GM23338 (cell line): ENCODE measurements at regions not wholly inside any gene's neighbourhood (a gene's known extent, or its start where the extent isn't known, plus 50 kb on each side); places are given as distances from the start of the nearest gene placed in this dataset.

Experiments used
- ATAC-seq: fragments of 200-7000 bp; cut with Tn5 transposase; 3 replicates; pipeline ENCODE4 v1.9.1; 2020
- DNase-seq: peaks from one replicate; pipeline ENCODE4 v3.0.0-alpha.2; 2015; ENCODE audit warnings: low spot score
- H2AFZ ChIP-seq: fragments of 200-600 bp; sonication (generic); 2 replicates; pipeline ENCODE4 v1.8.0; 2016; ENCODE audit warnings: antibody characterized with exemption, mild to moderate bottlenecking, moderate library complexity
- H3F3A ChIP-seq: fragments of 200-600 bp; sonication (generic); replicated peaks from 2 replicates; pipeline ENCODE4 v1.8.0; 2017; ENCODE audit warnings: antibody characterized with exemption, mixed run types, low read depth
- H3K27ac ChIP-seq: fragments of 200-600 bp; sonication (generic); 2 replicates; pipeline ENCODE4 v1.6.1; 2016; ENCODE audit warnings: low read depth
- H3K27me3 ChIP-seq: fragments of 200-600 bp; sonication (generic); 2 replicates; pipeline ENCODE4 v1.8.0; 2016; ENCODE audit warnings: mild to moderate bottlenecking, mixed run types, moderate library complexity; ENCODE audit not compliant: insufficient read depth
- H3K36me3 ChIP-seq: fragments of 200-600 bp; sonication (generic); 2 replicates; pipeline ENCODE4 v1.8.0; 2016; ENCODE audit warnings: mild to moderate bottlenecking; ENCODE audit not compliant: insufficient read depth
- H3K4me1 ChIP-seq: fragments of 200-600 bp; sonication (generic); 2 replicates; pipeline ENCODE4 v1.8.0; 2016; ENCODE audit warnings: mild to moderate bottlenecking, moderate library complexity; ENCODE audit not compliant: insufficient read depth
- H3K4me2 ChIP-seq: fragments of 200-600 bp; sonication (generic); 2 replicates; pipeline ENCODE4 v1.7.1; 2017; ENCODE audit warnings: mixed run types
- H3K4me3 ChIP-seq: fragments of 200-600 bp; sonication (generic); 2 replicates; pipeline ENCODE4 v1.6.1; 2016; ENCODE audit warnings: mixed run types
- H3K79me2 ChIP-seq: fragments of 200-600 bp; sonication (generic); replicated peaks from 2 replicates; pipeline ENCODE4 v1.8.0; 2017; ENCODE audit warnings: mild to moderate bottlenecking; ENCODE audit not compliant: insufficient read depth
- H3K9me2 ChIP-seq: fragments of 200-600 bp; sonication (generic); 2 replicates; pipeline ENCODE4 v1.8.0; 2017; ENCODE audit not compliant: insufficient read depth
- H4K20me1 ChIP-seq: fragments of 200-600 bp; sonication (generic); replicated peaks from 2 replicates; pipeline ENCODE4 v1.8.0; 2017; ENCODE audit warnings: mild to moderate bottlenecking; ENCODE audit not compliant: insufficient read depth
- H3K27ac Mint-ChIP-seq: 2 replicates; pipeline ENCODE4 v1.8.0; 2020; ENCODE audit warnings: inconsistent platforms, mild to moderate bottlenecking, moderate library complexity, mixed read lengths
- H3K27me3 Mint-ChIP-seq: 3 replicates; pipeline ENCODE4 v1.8.0; 2022; ENCODE audit warnings: low read depth, mild to moderate bottlenecking, moderate library complexity, mixed read lengths, inconsistent platforms; ENCODE audit not compliant: insufficient read depth, poor library complexity
- H3K36me3 Mint-ChIP-seq: 3 replicates; pipeline ENCODE4 v1.8.0; 2021; ENCODE audit warnings: low read depth, mild to moderate bottlenecking, inconsistent platforms, moderate library complexity, mixed read lengths
- H3K4me1 Mint-ChIP-seq: 3 replicates; pipeline ENCODE4 v1.8.0; 2020; ENCODE audit warnings: mild to moderate bottlenecking, inconsistent platforms, mixed read lengths
- H3K4me3 Mint-ChIP-seq: 3 replicates; pipeline ENCODE4 v1.8.0; 2021; ENCODE audit warnings: moderate library complexity, mild to moderate bottlenecking, inconsistent platforms, mixed read lengths
- H3K9me3 Mint-ChIP-seq: 3 replicates; pipeline ENCODE4 v1.8.0; 2020; ENCODE audit warnings: moderate library complexity, mild to moderate bottlenecking, inconsistent platforms, mixed read lengths
- EZH2 ChIP-seq: fragments of 200-600 bp; sonication (generic); IDR thresholded peaks from one replicate; pipeline ENCODE4 v1.8.0; 2017; ENCODE audit warnings: antibody characterized with exemption, mild to moderate bottlenecking, low read depth; ENCODE audit not compliant: unreplicated experiment
- TF ChIP-seq, protein P1 (sequence below): fragments of 250-450 bp; sonication (Bioruptor Pico); IDR thresholded peaks from 2 replicates; pipeline ENCODE4 v1.5.0; 2020; ENCODE audit warnings: mild to moderate bottlenecking, moderate library complexity

DNA sequence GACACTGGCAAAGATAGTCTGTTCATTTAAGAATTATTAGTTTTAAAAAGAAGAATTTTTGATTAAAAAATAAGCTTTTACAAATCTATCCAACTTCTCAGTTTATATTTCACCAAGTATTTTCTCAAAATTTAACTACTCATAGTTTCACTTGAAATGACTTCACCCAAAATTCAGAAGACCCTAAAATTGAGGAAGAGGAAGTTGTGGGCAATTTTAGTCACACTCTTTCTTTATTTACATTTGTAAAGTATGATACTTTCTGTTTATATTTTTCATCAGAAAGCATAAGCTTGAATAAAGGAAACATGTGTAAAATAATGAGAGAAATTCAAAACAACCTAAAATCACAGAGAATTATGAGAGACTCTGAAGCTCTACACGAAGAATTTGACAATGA is 278.8 kb upstream of the MEIS1 start:
- ATAC-seq (no peak), DNase-seq (no peak)
- no peak overlapping the region for H3K27ac ChIP-seq
- H3K4me2 ChIP-seq, result no peak overlapping the region
- H2AFZ ChIP-seq, result no peak overlapping the region
- H3K4me3 ChIP-seq, result no peak overlapping the region
- H3F3A ChIP-seq, result no peaks in the 10 kb centered on the region
- H3K27ac Mint-ChIP-seq, result no peak overlapping the region
- no peaks in the 10 kb centered on the region; the same call in 1 of the 2 replicates for H3K9me2 ChIP-seq
- H3K27me3 ChIP-seq, result no peaks in the 10 kb centered on the region
- no peaks in the 10 kb centered on the region for H3K4me1 ChIP-seq
- H3K79me2 ChIP-seq, result no peaks in the 10 kb centered on the region
- H3K4me1 Mint-ChIP-seq, result no peaks in the 10 kb centered on the region
- H4K20me1 ChIP-seq, result no peaks in the 10 kb centered on the region
- no peaks in the 10 kb centered on the region for H3K36me3 ChIP-seq
- peaks cover 34% of the 10 kb centered on the region for H3K9me3 Mint-ChIP-seq
- peaks cover 3% of the 10 kb centered on the region for H3K27me3 Mint-ChIP-seq
- no peak overlapping the region for H3K4me3 Mint-ChIP-seq
- TF ChIP-seq, protein P1, sequence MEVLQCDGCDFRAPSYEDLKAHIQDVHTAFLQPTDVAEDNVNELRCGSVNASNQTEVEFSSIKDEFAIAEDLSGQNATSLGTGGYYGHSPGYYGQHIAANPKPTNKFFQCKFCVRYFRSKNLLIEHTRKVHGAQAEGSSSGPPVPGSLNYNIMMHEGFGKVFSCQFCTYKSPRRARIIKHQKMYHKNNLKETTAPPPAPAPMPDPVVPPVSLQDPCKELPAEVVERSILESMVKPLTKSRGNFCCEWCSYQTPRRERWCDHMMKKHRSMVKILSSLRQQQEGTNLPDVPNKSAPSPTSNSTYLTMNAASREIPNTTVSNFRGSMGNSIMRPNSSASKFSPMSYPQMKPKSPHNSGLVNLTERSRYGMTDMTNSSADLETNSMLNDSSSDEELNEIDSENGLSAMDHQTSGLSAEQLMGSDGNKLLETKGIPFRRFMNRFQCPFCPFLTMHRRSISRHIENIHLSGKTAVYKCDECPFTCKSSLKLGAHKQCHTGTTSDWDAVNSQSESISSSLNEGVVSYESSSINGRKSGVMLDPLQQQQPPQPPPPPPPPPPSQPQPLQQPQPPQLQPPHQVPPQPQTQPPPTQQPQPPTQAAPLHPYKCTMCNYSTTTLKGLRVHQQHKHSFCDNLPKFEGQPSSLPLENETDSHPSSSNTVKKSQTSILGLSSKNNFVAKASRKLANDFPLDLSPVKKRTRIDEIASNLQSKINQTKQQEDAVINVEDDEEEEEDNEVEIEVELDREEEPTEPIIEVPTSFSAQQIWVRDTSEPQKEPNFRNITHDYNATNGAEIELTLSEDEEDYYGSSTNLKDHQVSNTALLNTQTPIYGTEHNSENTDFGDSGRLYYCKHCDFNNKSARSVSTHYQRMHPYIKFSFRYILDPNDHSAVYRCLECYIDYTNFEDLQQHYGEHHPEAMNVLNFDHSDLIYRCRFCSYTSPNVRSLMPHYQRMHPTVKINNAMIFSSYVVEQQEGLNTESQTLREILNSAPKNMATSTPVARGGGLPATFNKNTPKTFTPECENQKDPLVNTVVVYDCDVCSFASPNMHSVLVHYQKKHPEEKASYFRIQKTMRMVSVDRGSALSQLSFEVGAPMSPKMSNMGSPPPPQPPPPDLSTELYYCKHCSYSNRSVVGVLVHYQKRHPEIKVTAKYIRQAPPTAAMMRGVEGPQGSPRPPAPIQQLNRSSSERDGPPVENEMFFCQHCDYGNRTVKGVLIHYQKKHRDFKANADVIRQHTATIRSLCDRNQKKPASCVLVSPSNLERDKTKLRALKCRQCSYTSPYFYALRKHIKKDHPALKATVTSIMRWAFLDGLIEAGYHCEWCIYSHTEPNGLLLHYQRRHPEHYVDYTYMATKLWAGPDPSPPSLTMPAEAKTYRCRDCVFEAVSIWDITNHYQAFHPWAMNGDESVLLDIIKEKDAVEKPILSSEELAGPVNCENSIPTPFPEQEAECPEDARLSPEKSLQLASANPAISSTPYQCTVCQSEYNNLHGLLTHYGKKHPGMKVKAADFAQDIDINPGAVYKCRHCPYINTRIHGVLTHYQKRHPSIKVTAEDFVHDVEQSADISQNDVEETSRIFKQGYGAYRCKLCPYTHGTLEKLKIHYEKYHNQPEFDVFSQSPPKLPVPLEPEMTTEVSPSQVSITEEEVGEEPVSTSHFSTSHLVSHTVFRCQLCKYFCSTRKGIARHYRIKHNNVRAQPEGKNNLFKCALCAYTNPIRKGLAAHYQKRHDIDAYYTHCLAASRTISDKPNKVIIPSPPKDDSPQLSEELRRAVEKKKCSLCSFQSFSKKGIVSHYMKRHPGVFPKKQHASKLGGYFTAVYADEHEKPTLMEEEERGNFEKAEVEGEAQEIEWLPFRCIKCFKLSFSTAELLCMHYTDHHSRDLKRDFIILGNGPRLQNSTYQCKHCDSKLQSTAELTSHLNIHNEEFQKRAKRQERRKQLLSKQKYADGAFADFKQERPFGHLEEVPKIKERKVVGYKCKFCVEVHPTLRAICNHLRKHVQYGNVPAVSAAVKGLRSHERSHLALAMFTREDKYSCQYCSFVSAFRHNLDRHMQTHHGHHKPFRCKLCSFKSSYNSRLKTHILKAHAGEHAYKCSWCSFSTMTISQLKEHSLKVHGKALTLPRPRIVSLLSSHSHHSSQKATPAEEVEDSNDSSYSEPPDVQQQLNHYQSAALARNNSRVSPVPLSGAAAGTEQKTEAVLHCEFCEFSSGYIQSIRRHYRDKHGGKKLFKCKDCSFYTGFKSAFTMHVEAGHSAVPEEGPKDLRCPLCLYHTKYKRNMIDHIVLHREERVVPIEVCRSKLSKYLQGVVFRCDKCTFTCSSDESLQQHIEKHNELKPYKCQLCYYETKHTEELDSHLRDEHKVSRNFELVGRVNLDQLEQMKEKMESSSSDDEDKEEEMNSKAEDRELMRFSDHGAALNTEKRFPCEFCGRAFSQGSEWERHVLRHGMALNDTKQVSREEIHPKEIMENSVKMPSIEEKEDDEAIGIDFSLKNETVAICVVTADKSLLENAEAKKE (CRISPR knock-in tag), result no peak
- peaks cover 24% of the 10 kb centered on the region; the same call in 2 of the 3 replicates for H3K36me3 Mint-ChIP-seq

DNA sequence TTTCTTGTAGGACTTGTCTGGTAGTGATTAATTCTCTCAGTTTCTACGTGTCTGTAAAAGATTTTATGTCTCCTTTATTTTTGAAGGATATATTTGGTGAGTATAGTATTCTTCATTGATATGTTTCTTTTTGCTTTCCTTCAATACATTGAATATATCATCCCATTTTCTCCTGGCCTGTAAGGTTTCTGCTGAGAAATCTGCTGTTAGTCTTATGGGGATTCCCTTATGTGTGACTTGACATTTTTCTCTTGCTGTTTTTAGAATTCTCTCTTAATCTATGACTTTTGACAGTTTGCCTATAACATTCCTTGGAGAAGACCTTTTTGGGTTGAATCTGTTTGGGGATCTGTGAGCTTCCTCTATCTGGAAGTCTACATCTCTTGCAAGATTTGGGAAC is 281.0 kb upstream of the MEIS1 start:
- peaks cover 42% of the 10 kb centered on the region for H3K9me3 Mint-ChIP-seq
- Histone ChIP-seq H3K79me2 (no peaks in the 10 kb centered on the region), H4K20me1 (no peaks in the 10 kb centered on the region), H3K9me2 (no peaks in the 10 kb centered on the region; the same call in 1 of the 2 replicates), H3K4me2 (no peak overlapping the region), H3K27me3 (no peaks in the 10 kb centered on the region), H3F3A (no peaks in the 10 kb centered on the region), H2AFZ (no peak overlapping the region), H3K27ac (no peak overlapping the region), H3K36me3 (no peaks in the 10 kb centered on the region), H3K4me1 (no peaks in the 10 kb centered on the region), H3K4me3 (no peak overlapping the region)
- TF ChIP-seq EZH2, result no peak
- H3K27me3 Mint-ChIP-seq, result no peaks in the 10 kb centered on the region
- peaks cover 22% of the 10 kb centered on the region; the same call in 2 of the 3 replicates for H3K36me3 Mint-ChIP-seq
- DNase-seq (no peak), ATAC-seq (no peak)
- H3K27ac Mint-ChIP-seq, result no peak overlapping the region
- H3K4me1 Mint-ChIP-seq, result no peaks in the 10 kb centered on the region
- no peak overlapping the region for H3K4me3 Mint-ChIP-seq
